Left kidney (tissue), 1 donor: ENCODE measurements at regions not wholly inside any gene's neighbourhood (a gene's known extent, or its start where the extent isn't known, plus 50 kb on each side); places are given as distances from the start of the nearest gene placed in this dataset.

ENCODE experiments used
- DNase-seq: peaks from one replicate; pipeline ENCODE4 v3.0.0-alpha.2; 2013

- DNase-seq: no peak
These were observed 114.5 kb upstream of the GUCY1A1 start for GRCh38 chr4:155552180-155552579.

GRCh38 chr4:155548173-155548572 lies 118.5 kb upstream of the GUCY1A1 start:
- no peak for DNase-seq

- no peak for DNase-seq
These were observed 120.2 kb upstream of the GUCY1A1 start for GRCh38 chr4:155546451-155546850.

- no peak for DNase-seq
These were observed 121.2 kb upstream of the GUCY1A1 start for GRCh38 chr4:155545456-155545855.

- no peak for DNase-seq
These were observed 122.1 kb upstream of the GUCY1A1 start for GRCh38 chr4:155544547-155544946.

DNA sequence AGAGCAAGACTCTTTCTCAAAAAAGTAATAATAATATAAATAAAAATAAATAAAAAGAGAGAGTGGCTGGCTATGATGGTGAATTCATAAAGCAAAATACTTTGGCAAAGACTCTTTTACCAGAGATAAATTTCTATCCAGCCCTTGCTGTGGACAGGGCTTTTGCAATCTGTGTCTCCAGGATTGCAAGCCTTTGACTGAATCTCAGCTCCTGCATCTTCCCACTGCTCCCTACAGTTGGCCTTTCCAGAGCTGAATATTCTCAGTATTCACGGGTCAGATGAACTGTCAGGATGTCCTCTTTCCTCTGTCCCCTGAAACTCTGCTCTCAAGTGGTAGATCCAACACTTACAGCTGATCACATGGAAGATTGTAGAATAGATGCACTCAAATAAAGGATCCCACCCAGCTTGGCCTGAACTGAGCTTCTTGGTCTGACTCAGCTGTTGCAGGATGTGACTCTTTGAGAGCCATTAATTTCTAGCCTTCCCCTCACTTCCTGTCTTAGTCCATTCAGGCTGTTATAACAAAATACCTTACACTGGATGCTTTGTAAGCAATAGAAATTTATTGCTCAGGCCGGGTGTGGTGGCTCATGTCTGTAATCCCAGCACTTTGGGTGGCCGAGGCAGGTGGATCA lies 123.4 kb upstream of the GUCY1A1 start:
- no peak for DNase-seq

GRCh38 chr4:155542415-155542814 lies 124.2 kb upstream of the GUCY1A1 start:
- no peak for DNase-seq

- DNase-seq: no peak
These were observed 124.9 kb upstream of the GUCY1A1 start for GRCh38 chr4:155541716-155542115.

- no peak for DNase-seq
These were observed 126.0 kb upstream of the GUCY1A1 start for GRCh38 chr4:155540698-155541097.

DNA sequence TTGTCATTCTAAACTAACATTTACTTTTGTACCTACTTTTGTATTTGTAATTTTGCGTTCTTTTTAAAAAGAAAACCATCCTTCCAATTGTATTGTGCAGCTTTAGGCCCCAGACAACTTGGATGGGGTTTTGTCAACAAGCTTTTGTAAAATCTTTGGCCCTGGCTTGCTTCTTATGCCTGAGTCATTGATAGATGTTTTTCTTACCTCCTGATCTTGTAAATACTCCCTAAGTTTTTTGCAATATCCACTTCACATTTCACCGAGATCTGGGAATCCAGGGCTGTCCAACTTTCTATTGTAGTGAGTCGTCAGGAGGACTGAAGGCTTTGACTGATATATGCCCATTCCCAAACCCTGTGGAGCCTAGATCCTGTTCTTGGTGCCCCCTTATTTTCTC lies 126.9 kb upstream of the GUCY1A1 start:
- no peak for DNase-seq

DNA sequence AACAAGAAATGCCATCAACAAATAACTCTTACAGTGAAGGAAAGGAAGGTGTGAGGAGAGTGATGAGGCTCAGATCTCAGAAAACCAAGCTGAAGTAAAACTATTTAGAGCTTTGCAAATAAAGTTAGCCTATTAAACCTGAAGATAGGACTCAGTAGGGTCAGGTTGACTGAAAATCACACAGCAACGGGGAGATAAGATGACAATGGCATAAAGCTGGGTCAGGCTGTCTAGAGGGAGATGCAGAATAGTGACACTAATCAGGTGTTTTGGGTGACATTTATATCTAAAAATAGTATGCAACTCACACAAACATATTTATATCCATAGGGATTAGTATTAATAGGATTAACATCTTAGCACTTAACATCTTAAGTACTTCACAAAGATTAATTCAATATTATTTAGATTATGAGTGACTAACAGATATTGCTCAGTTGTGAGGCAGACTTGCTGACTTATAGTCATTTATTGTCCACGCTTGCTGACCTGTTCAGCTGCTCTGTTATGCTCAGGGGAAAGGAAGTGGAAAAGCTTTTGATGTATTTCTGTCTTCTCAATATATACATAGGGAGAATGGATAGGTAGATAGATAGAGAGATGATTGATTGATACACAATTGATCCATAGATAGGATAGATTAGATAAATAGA lies 130.7 kb upstream of the GUCY1A1 start:
- DNase-seq: no peak

GRCh38 chr4:155532373-155533085 lies 134.1 kb upstream of the GUCY1A1 start:
- DNase-seq: no peak

GRCh38 chr4:155530857-155531256 lies 135.8 kb upstream of the GUCY1A1 start:
- no peak for DNase-seq

DNA sequence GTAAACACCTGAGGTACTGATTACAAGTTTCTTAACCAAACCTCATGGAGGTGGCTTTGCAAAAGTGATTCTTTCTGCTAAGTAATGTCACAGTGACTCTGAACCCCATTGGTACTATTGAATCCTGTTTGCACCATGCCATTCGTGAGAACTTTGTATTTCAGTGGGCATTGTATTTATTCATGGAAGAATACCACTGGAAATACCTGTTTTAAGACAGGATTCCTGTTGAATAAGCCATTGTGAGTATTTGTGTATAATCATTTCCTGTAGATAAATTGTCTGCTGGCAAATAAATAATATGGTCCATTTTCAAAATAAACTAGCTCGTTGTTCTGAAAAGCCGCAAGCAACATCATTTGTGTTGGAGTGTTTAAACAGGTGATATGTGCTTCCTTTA lies 136.4 kb upstream of the GUCY1A1 start:
- DNase-seq: no peak

DNA sequence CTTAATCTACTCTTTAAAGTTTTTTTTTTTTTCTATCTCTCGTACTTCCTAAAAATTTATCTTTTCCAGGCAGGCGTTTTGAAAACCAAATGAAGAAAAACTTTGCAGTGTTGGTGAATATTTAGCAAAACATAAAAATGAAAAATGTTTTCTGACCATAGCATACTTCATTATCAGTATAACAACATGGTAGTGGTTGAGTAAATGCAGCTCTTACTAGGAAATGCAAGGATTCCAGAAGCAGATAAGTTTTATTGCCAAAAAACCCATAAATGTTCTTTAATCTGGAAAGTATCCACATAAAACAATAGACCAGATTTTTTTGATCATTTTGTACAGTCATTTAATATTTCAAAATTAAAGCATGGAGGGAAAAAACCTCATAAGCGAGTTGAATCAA lies 136.9 kb upstream of the GUCY1A1 start:
- DNase-seq: no peak

DNA sequence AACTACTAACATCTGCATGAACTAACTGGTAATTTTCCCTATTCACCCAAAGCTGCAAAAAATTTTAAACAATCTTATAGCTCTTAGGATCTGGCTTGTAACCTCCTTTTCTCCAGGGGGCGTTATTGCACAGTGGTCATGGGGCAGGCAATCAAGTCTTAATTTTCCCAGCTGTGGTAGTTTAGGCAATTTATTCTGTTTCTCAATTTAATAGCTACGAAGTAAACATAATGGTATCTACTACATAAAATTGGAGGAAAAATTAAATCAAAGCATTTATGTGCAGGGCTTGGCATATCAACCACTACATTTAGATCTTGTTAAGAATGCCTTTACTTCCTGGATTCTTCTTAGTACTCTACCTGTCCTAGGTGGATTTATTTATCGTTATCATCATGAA lies 137.4 kb upstream of the GUCY1A1 start:
- DNase-seq: peak; percentile 59

DNA sequence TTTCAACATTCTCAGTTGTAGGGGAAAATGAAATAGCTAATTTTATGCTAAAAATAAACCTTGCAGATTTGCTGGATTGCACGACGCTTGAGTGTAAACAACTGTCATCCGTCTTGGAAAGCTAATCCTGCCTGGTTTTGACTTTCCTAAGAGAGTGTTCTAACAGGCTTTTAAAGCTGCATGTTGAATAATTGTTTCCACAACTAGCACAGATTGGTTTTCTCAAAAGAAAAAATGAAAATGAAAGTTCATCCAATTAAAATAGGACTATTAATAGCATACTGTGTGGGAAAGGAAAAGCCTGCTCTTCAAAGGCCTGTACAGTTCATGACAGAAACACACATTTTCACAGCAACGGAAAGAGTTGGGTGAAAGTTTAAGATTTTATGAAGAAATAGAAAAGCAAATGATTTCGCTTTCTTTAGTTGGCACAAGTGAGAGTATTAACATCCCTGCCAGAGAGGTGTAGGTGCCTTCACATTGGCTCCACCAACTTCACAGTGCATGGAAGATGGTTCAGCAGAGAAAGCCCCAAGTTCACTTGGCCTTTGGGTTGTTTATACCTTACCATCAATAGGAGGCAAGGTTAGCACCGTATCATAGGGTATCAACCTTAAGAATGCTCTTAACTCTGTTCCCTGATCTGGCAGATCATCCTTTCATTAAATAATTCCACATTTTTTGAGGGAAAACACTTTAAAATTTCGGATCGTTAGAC lies 140.0 kb upstream of the GUCY1A1 start:
- DNase-seq: peak; percentile 72

- no peak for DNase-seq
These were observed 141.7 kb upstream of the GUCY1A1 start for GRCh38 chr4:155524926-155525455.

GRCh38 chr4:155523358-155523757 lies 143.3 kb upstream of the GUCY1A1 start:
- no peak for DNase-seq

DNA sequence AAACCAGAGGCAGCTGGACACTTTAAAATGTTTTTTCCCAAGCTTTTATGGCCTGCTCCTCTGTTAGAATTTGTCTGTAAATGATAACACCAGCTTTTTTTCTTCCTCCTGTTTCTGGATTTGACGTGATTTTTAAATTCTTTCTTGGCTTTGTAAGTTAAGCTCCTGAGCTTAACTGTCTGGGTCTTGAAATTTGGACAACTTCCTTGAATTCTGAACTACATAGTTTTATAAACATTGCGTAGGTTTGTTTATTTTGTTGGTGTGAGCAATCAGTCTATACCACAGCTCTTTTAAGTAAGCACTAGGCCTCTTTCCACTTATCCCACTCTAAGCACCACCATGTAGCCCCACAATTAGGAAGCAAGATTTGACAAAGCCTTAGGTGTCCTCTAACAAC lies 144.4 kb upstream of the GUCY1A1 start:
- no peak for DNase-seq

DNA sequence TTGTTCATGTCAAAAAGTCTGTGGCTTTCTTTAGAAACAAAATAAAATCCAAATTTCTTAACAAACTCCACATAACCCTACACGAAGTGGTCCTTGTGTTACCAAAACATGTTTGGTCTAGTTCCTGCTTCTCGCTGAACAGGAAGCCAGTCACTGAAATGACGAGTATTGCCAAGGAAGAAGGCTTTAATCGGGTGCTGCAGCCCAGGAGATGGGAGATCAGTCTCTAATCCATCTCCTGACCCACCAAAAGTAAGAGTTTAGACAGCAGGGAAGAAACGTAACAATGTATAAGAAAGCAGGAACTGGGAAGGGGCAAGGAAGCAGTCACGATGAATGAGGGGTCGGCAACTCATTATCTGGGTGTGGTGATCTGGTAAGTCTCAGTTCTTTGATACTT lies 144.6 kb upstream of the MAP9 start:
- no peak for DNase-seq

- no peak for DNase-seq
These were observed 138.8 kb upstream of the MAP9 start for GRCh38 chr4:155515444-155516075.
